ENCODE measurements at regions not wholly inside any gene's neighbourhood (a gene's known extent, or its start where the extent isn't known, plus 50 kb on each side); places are given as distances from the start of the nearest gene placed in this dataset.
"Not testable (repeated sequence)": the region's sequence is repeated elsewhere in the genome, so short reads cannot be mapped to it uniquely, and the experiment has no call there.

DNA sequence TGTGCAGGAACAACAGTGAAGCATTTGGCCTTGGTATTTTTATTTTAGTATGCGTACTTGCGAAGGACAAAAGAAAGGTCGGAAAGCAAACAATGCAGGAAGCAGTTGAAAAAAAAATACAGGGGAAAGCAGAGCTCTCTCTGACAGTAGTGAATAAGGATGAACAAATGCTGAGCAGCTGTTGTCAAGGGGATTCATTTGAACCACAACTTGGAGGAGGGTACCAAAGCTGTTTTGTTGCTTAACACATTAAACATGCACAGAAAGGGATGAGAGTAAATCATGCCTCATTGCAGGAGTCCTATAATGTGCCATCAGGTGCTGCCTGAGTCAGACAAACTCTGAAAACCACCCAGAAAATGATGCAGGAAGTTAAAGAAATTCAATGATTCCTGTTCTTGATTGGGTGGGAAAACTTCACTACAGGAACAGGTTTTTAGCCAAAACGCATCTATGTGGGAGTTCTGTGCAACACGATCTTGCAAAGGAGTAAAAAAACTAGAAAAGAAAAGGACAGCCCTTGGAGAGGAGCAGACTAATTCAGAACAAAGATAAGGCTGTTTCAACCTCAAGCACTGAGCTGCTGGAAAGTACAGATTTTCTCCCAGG lies 2113.5 kb downstream of the LRRC4C start:
- Histone ChIP-seq H3K9ac (ENCODE audit: low read length) (no peak overlapping the region), H3K9me3 (ENCODE audit: low read length) (peaks cover 6% of the 10 kb centered on the region), H4K20me1 (ENCODE audit: insufficient read depth, low read depth, low read length) (no peaks in the 10 kb centered on the region), H3K27me3 (ENCODE audit: low read length) (no peaks in the 10 kb centered on the region), H3K4me1 (ENCODE audit: low read length) (no peaks in the 10 kb centered on the region), H3K4me2 (ENCODE audit: low read depth, low read length, poor library complexity, severe bottlenecking) (no peak overlapping the region), H3K27ac (ENCODE audit: low read length) (no peak overlapping the region), H2AFZ (ENCODE audit: low read length) (no peak overlapping the region), H3K36me3 (ENCODE audit: insufficient read depth, low read length) (no peaks in the 10 kb centered on the region), H3K4me3 (ENCODE audit: low read length) (no peak overlapping the region), H3K79me2 (ENCODE audit: low read length) (no peaks in the 10 kb centered on the region), H3K9me2 (replicated peaks; ENCODE audit: insufficient read depth, low read length) (no peaks in the 10 kb centered on the region)
- no peak for DNase-seq

GRCh38 chr11:39341461-39341860 lies 2118.0 kb downstream of the LRRC4C start:
- peaks cover 27% of the 10 kb centered on the region for H3K9me3 ChIP-seq (ENCODE audit: low read length)

DNA sequence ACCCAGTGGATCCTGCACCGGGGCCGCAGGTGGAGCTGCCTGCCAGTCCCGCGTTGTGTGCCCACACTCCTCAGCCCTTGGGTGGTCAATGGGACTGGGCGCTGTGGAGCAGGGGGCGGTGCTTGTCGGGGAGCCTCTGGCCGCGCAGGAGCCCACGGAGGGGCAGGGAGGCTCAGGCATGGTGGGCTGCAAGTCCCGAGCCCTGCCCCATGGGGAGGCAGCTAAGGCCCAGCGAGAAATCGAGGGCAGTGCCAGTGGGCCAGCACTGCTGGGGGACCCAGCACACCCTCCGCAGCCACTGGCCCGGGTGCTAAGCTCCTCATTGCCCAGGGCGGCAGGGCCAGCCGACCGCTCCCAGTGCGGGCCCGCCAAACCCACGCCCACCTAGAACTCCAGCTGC lies 2126.4 kb downstream of the LRRC4C start:
- not testable (repeated sequence) for H3K27me3 ChIP-seq (ENCODE audit: low read length); H3K4me3 ChIP-seq (ENCODE audit: low read length); H3K9me3 ChIP-seq (ENCODE audit: low read length); H3K9ac ChIP-seq (ENCODE audit: low read length); DNase-seq; H2AFZ ChIP-seq (ENCODE audit: low read length); H4K20me1 ChIP-seq (ENCODE audit: insufficient read depth, low read depth, low read length); H3K36me3 ChIP-seq (ENCODE audit: insufficient read depth, low read length); H3K4me2 ChIP-seq (ENCODE audit: low read depth, low read length, poor library complexity, severe bottlenecking); H3K79me2 ChIP-seq (ENCODE audit: low read length); H3K27ac ChIP-seq (ENCODE audit: low read length); H3K4me1 ChIP-seq (ENCODE audit: low read length); H3K9me2 ChIP-seq (replicated peaks; ENCODE audit: insufficient read depth, low read length)

More at GRCh38 chr11:39341461-39341860, 2118.0 kb downstream of the LRRC4C start:
- no peak for DNase-seq
- H3K27me3 ChIP-seq (ENCODE audit: low read length): no peaks in the 10 kb centered on the region
- no peak overlapping the region for H3K4me2 ChIP-seq (ENCODE audit: low read depth, low read length, poor library complexity, severe bottlenecking)
- H3K4me3 ChIP-seq (ENCODE audit: low read length): no peak overlapping the region
- H4K20me1 ChIP-seq (ENCODE audit: insufficient read depth, low read depth, low read length): no peaks in the 10 kb centered on the region
- no peak overlapping the region for H3K9ac ChIP-seq (ENCODE audit: low read length)
- no peaks in the 10 kb centered on the region for H3K79me2 ChIP-seq (ENCODE audit: low read length)
- no peak overlapping the region for H3K27ac ChIP-seq (ENCODE audit: low read length)
- no peaks in the 10 kb centered on the region for H3K36me3 ChIP-seq (ENCODE audit: insufficient read depth, low read length)
- no peaks in the 10 kb centered on the region for H3K4me1 ChIP-seq (ENCODE audit: low read length)
- H3K9me2 ChIP-seq (replicated peaks; ENCODE audit: insufficient read depth, low read length): no peaks in the 10 kb centered on the region
- H2AFZ ChIP-seq (ENCODE audit: low read length): no peak overlapping the region

DNA sequence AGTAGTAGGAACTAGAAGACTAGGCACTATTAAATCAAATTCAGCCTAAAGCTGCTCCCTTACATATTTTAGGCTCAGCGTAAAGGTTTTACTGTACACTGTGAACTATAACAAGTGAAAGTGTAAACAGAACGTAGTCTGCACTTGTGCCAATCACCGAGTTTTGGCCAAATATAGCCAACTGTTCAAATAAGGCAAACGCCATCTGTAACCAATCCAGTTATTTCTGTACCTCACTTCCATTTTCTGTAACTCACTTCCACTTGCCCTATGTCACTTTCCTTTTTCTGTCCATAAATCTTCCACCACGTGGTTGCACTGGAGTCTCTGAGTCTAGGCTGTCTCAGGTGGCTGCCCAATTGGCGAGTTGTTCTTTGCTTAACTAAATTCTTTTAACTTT lies 2132.2 kb downstream of the LRRC4C start:
- Histone ChIP-seq H4K20me1 (ENCODE audit: insufficient read depth, low read depth, low read length) (no peaks in the 10 kb centered on the region), H3K4me2 (ENCODE audit: low read depth, low read length, poor library complexity, severe bottlenecking) (no peak overlapping the region), H3K9me2 (replicated peaks; ENCODE audit: insufficient read depth, low read length) (no peaks in the 10 kb centered on the region), H3K4me1 (ENCODE audit: low read length) (no peaks in the 10 kb centered on the region), H3K36me3 (ENCODE audit: insufficient read depth, low read length) (no peaks in the 10 kb centered on the region), H3K27ac (ENCODE audit: low read length) (no peak overlapping the region), H3K27me3 (ENCODE audit: low read length) (no peaks in the 10 kb centered on the region), H3K4me3 (ENCODE audit: low read length) (no peak overlapping the region), H3K9ac (ENCODE audit: low read length) (no peak overlapping the region), H2AFZ (ENCODE audit: low read length) (no peak overlapping the region), H3K79me2 (ENCODE audit: low read length) (no peaks in the 10 kb centered on the region), H3K9me3 (ENCODE audit: low read length) (peaks cover 9% of the 10 kb centered on the region)
- no peak for DNase-seq

- not testable (repeated sequence) for H3K9ac ChIP-seq (ENCODE audit: low read length); H4K20me1 ChIP-seq (ENCODE audit: insufficient read depth, low read depth, low read length); H3K4me1 ChIP-seq (ENCODE audit: low read length); H3K27ac ChIP-seq (ENCODE audit: low read length); H3K4me3 ChIP-seq (ENCODE audit: low read length); H3K79me2 ChIP-seq (ENCODE audit: low read length); H3K9me2 ChIP-seq (replicated peaks; ENCODE audit: insufficient read depth, low read length); DNase-seq; H2AFZ ChIP-seq (ENCODE audit: low read length); H3K9me3 ChIP-seq (ENCODE audit: low read length); H3K36me3 ChIP-seq (ENCODE audit: insufficient read depth, low read length); H3K4me2 ChIP-seq (ENCODE audit: low read depth, low read length, poor library complexity, severe bottlenecking); H3K27me3 ChIP-seq (ENCODE audit: low read length)
Observed at GRCh38 chr11:39311888-39312287, 2147.6 kb downstream of the LRRC4C start.

GRCh38 chr11:39304586-39304985 lies 2154.9 kb downstream of the LRRC4C start:
- H3K4me3 ChIP-seq (ENCODE audit: low read length): no peak overlapping the region
- peaks cover 9% of the 10 kb centered on the region; the same call in 1 of the 2 replicates for H3K9me3 ChIP-seq (ENCODE audit: low read length)
- H3K4me1 ChIP-seq (ENCODE audit: low read length): no peaks in the 10 kb centered on the region
- H3K9ac ChIP-seq (ENCODE audit: low read length): no peak overlapping the region
- H2AFZ ChIP-seq (ENCODE audit: low read length): no peak overlapping the region
- no peak overlapping the region for H3K27ac ChIP-seq (ENCODE audit: low read length)
- no peaks in the 10 kb centered on the region for H3K36me3 ChIP-seq (ENCODE audit: insufficient read depth, low read length)
- H3K9me2 ChIP-seq (replicated peaks; ENCODE audit: insufficient read depth, low read length): no peaks in the 10 kb centered on the region
- H3K79me2 ChIP-seq (ENCODE audit: low read length): no peaks in the 10 kb centered on the region
- DNase-seq: no peak
- no peak overlapping the region for H3K4me2 ChIP-seq (ENCODE audit: low read depth, low read length, poor library complexity, severe bottlenecking)
- H3K27me3 ChIP-seq (ENCODE audit: low read length): no peaks in the 10 kb centered on the region
- H4K20me1 ChIP-seq (ENCODE audit: insufficient read depth, low read depth, low read length): no peaks in the 10 kb centered on the region

GRCh38 chr11:39294648-39295047 lies 2164.8 kb downstream of the LRRC4C start:
- H2AFZ ChIP-seq (ENCODE audit: low read length): no peak overlapping the region
- peaks cover 19% of the 10 kb centered on the region; the same call in 1 of the 2 replicates for H3K9me3 ChIP-seq (ENCODE audit: low read length)
- H3K4me3 ChIP-seq (ENCODE audit: low read length): no peak overlapping the region
- H3K9me2 ChIP-seq (replicated peaks; ENCODE audit: insufficient read depth, low read length): no peaks in the 10 kb centered on the region
- H3K27me3 ChIP-seq (ENCODE audit: low read length): no peaks in the 10 kb centered on the region
- H3K4me2 ChIP-seq (ENCODE audit: low read depth, low read length, poor library complexity, severe bottlenecking): no peak overlapping the region
- H4K20me1 ChIP-seq (ENCODE audit: insufficient read depth, low read depth, low read length): no peaks in the 10 kb centered on the region
- no peak overlapping the region for H3K9ac ChIP-seq (ENCODE audit: low read length)
- no peaks in the 10 kb centered on the region for H3K36me3 ChIP-seq (ENCODE audit: insufficient read depth, low read length)
- no peak for DNase-seq
- no peaks in the 10 kb centered on the region for H3K4me1 ChIP-seq (ENCODE audit: low read length)
- H3K79me2 ChIP-seq (ENCODE audit: low read length): no peaks in the 10 kb centered on the region
- no peak overlapping the region for H3K27ac ChIP-seq (ENCODE audit: low read length)

GRCh38 chr11:39288011-39288410 lies 2171.4 kb downstream of the LRRC4C start:
- no peaks in the 10 kb centered on the region for H3K36me3 ChIP-seq (ENCODE audit: insufficient read depth, low read length)
- H3K9me3 ChIP-seq (ENCODE audit: low read length): peaks cover 12% of the 10 kb centered on the region
- H3K4me3 ChIP-seq (ENCODE audit: low read length): no peak overlapping the region
- no peaks in the 10 kb centered on the region for H3K27me3 ChIP-seq (ENCODE audit: low read length)
- no peaks in the 10 kb centered on the region for H3K79me2 ChIP-seq (ENCODE audit: low read length)
- no peak overlapping the region for H3K9ac ChIP-seq (ENCODE audit: low read length)
- no peaks in the 10 kb centered on the region for H3K4me1 ChIP-seq (ENCODE audit: low read length)
- H3K4me2 ChIP-seq (ENCODE audit: low read depth, low read length, poor library complexity, severe bottlenecking): no peak overlapping the region
- no peak overlapping the region for H2AFZ ChIP-seq (ENCODE audit: low read length)
- H3K27ac ChIP-seq (ENCODE audit: low read length): no peak overlapping the region
- DNase-seq: no peak
- H4K20me1 ChIP-seq (ENCODE audit: insufficient read depth, low read depth, low read length): no peaks in the 10 kb centered on the region
- no peaks in the 10 kb centered on the region for H3K9me2 ChIP-seq (replicated peaks; ENCODE audit: insufficient read depth, low read length)
